GM19438 (cell line): ENCODE measurements at regions not wholly inside any gene's neighbourhood (a gene's known extent, or its start where the extent isn't known, plus 50 kb on each side); places are given as distances from the start of the nearest gene placed in this dataset.
"Not testable (repeated sequence)": the region's sequence is repeated elsewhere in the genome, so short reads cannot be mapped to it uniquely, and the experiment has no call there.

ENCODE experiments used
- ATAC-seq: cut with Tn5 transposase; IDR thresholded peaks from one replicate; pipeline ENCODE4 v1.9.1; 2021; ENCODE audit warnings: low read depth; ENCODE audit not compliant: unreplicated experiment

DNA sequence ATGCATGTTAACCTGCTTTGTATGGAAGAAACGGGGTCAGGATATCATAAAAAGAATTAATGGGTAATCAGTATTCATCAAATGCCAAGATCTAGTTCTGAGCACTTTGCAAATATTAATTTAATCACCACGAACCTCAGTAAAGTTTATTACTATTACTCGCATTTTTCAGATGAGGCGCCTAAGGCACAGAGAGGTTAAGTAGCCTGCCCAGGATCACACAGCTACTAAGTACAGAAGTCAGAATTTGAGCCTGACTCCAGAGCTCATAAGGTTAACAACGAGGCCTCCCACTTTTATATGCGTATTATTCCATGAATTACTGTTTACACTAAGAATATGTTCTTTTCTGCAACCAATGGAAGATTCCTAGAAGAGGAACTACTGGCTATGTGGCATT lies 109.6 kb upstream of the KLF13 start:
- ATAC-seq, result no peak

- no peak for ATAC-seq
Measured at GRCh38 chr15:31217566-31218270, 108.9 kb upstream of the KLF13 start.

GRCh38 chr15:31219221-31219620 lies 107.4 kb upstream of the KLF13 start:
- no peak for ATAC-seq

- no peak for ATAC-seq
Measured at GRCh38 chr15:31221936-31222515, 104.6 kb upstream of the KLF13 start.

DNA sequence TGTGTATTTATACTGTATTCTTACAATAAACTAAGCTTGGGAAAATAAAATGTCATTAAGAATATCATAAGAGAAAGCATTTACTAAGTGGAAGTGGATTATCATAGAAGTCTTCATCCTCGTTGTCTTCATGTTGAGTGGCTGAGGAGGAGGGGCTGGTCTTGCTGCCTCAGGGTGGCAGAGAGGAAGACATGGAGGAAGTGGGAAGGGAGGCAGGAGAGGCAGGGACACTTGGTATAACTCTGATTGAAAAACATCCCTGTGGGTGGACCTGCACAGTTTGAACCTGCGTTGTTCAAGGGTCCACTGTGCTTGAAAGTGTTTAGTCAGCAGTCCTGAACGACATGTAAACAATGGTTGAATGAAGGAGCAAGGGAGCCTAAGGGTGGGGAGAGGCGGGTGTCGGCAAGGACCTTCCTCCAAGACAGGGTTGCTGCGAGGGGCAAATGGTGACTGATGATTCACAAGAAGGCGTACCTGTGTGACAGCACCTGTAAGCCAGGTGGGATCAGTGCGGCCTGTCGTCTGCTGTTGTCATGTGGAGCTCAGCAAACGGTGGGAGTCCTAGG lies 103.8 kb upstream of the KLF13 start:
- ATAC-seq, result no peak

- no peak for ATAC-seq
Measured at GRCh38 chr15:31223478-31224350, 102.9 kb upstream of the KLF13 start.

- ATAC-seq, result not testable (repeated sequence)
Measured at GRCh38 chr15:31224661-31225060, 102.0 kb upstream of the KLF13 start.

DNA sequence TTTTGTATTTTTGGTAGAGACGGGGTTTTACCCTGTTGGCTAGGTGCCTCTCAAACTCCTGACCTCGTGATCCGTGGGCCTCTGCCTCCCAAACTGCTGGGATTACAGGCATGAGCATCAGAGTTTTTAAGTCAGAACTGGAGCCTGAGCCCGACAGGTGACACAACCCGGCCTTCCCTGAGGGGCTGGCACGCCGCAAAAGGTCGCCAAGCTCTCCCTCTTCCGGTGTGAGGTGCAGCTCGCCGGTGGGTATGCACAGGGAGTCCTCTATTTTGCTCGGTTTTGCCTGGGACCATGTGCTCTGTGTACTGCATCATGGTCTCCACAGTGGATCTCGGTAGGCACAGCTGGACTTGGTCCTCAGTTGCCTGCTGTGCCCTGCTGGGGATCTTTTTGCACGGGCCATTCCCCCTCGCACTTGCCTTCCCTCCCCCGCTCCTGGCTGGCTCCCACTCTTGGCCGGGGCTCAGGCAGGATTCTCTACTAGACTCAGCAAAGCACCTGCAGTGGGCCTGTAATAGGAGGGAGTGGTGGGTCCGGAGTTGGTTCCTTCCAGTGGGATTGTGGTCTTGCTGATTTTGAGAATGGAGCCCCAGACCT lies 101.2 kb upstream of the KLF13 start:
- ATAC-seq, result no peak

DNA sequence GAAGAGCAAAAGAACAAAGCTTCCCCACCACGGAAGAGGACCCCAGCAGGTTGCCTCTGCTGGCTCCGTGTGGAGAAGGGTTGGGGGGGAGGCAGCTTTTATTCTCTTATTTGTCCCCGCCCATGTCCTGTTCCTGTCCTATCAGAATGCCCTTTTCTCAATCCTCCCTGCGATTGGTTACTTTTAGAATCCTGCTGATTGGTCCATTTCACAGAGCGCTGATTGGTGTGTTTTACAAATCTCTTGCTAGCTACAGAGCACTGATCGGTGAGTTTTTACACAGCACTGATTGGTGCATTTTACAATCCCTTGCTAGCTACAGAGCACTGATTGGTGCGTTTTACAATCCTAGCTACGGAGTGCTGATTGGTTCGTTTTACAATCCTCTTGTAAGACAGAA lies 100.6 kb upstream of the KLF13 start:
- no peak for ATAC-seq

- no peak for ATAC-seq
Measured at GRCh38 chr15:31227235-31227634, 99.4 kb upstream of the KLF13 start.

DNA sequence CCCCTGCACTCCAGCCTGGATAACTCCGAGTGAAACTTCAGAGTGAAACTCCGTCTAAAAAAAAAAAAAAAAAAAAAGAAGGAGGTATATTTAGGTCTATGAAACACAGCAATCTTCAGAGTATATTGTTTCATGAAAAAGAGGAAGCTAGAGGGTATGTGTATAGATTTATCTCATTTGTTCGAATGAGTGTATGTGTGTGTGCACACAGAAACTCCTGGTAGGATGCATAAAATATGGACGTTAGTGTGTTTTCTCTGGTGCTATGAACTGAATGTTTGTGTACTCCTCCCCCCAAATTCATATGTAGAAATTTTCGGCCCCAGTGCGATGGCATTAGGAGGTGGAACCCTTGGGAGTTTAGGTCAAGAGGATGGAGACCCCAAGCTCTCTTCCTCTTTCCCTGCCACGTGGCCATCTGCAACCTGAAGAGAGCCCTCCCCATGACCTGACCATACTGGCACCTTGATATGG lies 98.6 kb upstream of the KLF13 start:
- no peak for ATAC-seq

DNA sequence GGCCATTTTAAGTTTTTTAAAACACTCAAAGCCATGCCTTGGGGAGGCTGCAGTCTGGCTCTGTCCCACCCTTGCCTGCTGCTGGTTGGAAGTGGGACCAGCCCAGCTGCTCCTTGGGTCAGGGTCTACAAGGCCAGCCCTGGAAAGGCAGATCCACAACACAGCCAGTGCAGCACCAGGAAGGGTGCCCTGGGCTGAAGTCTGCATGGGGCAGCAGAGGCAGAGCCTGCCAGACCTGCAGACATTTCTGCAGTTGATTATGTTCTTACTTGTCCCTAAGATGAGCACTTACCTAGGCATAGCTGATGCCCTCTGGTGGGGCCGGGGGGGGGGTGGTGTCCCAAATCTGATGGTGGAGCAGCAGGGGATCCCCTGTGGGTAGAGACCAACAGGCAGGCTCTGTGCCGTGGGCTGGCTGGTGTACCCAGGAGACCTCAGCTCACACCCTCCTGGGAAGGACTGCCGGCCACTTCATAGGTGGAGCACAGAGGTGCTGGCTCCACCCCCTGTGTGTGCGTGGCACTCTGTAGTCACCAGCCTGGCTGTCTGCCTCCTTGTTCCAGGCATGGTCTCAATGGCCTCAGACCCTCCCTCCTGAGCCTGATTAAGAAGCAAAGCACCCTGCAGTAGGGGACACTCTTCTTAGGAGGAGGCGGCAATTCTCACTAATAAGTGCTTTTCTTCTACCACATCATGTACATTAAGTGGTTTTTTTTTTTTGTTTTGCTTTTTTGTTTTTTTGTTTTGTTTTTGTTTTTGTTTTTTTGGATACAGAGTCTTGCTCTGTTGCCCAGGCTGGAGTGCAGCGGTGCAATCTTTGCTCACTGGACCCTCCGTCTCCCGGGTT lies 97.4 kb upstream of the KLF13 start:
- peak; percentile 57 for ATAC-seq

GRCh38 chr15:31230630-31231485 lies 95.8 kb upstream of the KLF13 start:
- peak; percentile 78 for ATAC-seq

DNA sequence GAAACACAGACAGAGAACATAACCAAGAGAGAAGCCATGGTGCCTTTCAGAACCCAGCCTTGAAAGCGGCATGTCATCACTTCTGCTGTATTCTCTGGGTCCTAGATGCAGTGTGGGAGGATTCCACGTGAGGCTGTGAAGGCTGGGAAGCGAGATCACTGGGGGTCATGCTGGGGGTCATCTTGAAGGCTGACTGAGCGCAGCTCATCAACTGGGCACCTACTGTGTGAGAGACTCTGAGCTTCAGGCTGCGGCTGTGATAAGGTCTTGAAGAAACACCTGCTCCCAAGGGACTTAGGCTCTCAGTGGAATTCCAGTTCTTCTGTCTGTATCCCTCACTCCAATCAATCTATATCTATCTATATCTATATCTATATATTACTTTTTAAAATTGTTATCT lies 91.8 kb upstream of the KLF13 start:
- no peak for ATAC-seq

GRCh38 chr15:31235311-31236183 lies 91.1 kb upstream of the KLF13 start:
- peak; percentile 49 for ATAC-seq

DNA sequence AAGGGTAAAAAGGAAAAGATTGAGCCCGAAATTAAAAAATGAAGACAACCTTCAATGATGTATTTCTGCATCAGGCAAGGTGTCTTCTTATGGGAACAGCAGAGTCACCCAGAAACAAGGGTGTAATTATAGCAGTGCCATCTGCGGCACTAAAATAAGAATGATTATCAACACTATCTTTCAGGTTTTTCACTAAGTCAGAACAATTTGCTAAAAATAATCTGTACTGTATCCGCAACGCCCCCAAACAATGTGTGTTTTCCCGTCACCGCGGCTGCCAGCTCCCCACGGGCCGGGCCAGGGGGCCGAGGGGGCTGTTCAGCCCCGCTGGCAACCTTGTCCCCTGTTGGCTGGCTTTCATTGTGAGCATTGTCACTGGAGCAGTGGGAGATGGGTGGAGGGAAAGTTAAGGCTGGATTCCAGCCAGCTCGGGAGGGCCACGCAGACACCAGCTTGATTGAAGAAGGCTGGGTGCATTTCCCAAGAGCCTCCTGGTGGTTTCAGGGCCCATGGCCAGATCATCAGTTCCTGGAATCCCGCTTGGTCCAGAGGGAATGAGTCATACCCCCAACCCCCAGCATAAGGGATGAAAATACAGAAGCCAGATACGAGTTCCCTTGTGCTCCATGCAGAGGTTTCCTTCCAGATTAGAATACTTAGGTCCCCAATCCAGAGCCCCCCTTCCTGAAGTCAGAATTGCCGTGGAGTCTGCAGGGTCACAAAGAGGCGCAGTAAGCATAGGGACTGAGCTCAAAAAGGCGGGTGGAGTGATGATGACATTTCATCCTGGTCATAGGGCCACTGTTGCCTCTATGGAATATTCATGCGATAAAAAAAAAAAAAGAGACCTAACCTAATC lies 90.2 kb upstream of the KLF13 start:
- ATAC-seq, result peak; percentile 59

DNA sequence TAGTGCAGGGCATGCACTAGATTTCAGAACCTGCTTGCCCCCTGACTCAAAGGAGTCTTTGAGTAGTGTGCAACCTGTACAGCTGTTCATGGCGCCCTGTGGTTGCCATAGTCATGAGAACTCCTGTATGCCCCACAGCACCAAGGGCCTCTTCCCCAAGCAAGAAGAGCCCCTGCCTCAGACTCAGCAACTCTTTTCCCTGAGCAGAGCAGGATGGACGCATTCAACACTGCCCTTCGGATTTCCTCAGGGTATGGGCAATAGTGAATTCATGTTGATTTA lies 89.7 kb upstream of the KLF13 start:
- no peak for ATAC-seq
